ENCODE measurements at regions not wholly inside any gene's neighbourhood (a gene's known extent, or its start where the extent isn't known, plus 50 kb on each side); places are given as distances from the start of the nearest gene placed in this dataset.

- Histone ChIP-seq H3K27me3 (ENCODE audit: control insufficient read depth in 2 of 2, insufficient read depth in 2 of 2, low read length in 2 of 2) (peaks cover 5 to 11% of the 10 kb centered on the region in 2 experiments), H3K36me3 (ENCODE audit: control insufficient read depth, insufficient read depth, low read length) (no peaks in the 10 kb centered on the region), H3K9me3 (replicated peaks; ENCODE audit: control insufficient read depth, insufficient read depth, low read depth, low read length) (no peaks in the 10 kb centered on the region), H3K4me1 (replicated peaks in 1 of 2; ENCODE audit: control insufficient read depth in 2 of 2, insufficient read depth in 2 of 2, low read length in 2 of 2) (peaks cover 0 to 2% of the 10 kb centered on the region in 2 experiments; a peak in 2 of 5 replicates), H4K20me1 (replicated peaks; ENCODE audit: control insufficient read depth, insufficient read depth, low read length) (no peaks in the 10 kb centered on the region), H2AFZ (ENCODE audit: low read depth, low read length) (peak overlapping the region; percentile 67), H3K4me3 (no peak overlapping the region), H3K27ac (ENCODE audit: extremely low read depth, low read depth, low read length) (no peak overlapping the region), H3K4me2 (ENCODE audit: insufficient read depth, low read length) (peak overlapping the region; percentile 51), H3K79me2 (ENCODE audit: control insufficient read depth, insufficient read depth, low read length) (no peaks in the 10 kb centered on the region), H3K9me1 (ENCODE audit: control insufficient read depth, insufficient read depth, low read length) (no peaks in the 10 kb centered on the region), H3K9ac (ENCODE audit: insufficient read depth in 1 of 2, low read depth in 2 of 2, low read length in 2 of 2) (no peak overlapping the region; a peak in 1 of 4 replicates)
- CTCF ChIA-PET (ENCODE audit: low intra/inter-chr PET ratio) = interaction anchor here (0.6 to 0.9 kb wide), 4 partner anchors 20 to 156 kb away, joined by 3 to 4 read pairs (median 3); no protein-coding TSS in a partner anchor
- in situ Hi-C loops (cut with MboI) = no loop called here
- DNase-seq (ENCODE audit: extremely low read depth in 1 of 4, low spot score in 3 of 4) = peak; percentile 63 to 75 (median 71)
- BruUV-seq (replicated peaks) = no TSS peak
- FAIRE-seq = peak; percentile 96
- POLR2A ChIA-PET = interaction anchor here (0.6 kb wide), 1 partner anchor 44 kb away, joined by 3 read pairs; no protein-coding TSS in a partner anchor
- ATAC-seq = peak; percentile 81
- 0% methylated on average over 9 of the region's 9 CpGs for WGBS (ENCODE audit: insufficient coverage, low coverage, missing lambda C conversion rate)
- intact Hi-C loops (cut with micrococcal nuclease) = loop anchor here (2.0 to 10.0 kb wide), 3 partner anchors 99 to 193 kb away; no protein-coding TSS in a partner anchor
- TF ChIP-seq ZNF57 (CRISPR knock-in tag; IDR thresholded peaks at IDR 0.05) (no peak), ZNF583 (CRISPR knock-in tag; IDR thresholded peaks at IDR 0.05) (no peak), MYNN (IDR thresholded peaks at IDR 0.05) (no peak), MYNN (CRISPR knock-in tag; IDR thresholded peaks at IDR 0.05) (no peak), POLR2H (tag; IDR thresholded peaks at IDR 0.05; ENCODE audit: low read depth) (no peak), EP300 (IDR thresholded peaks at IDR 0.05; ENCODE audit: low read length) (no peak), TBL1XR1 (IDR thresholded peaks at IDR 0.05; ENCODE audit: low read length in 2 of 2) (no peak), TBP (optimal IDR thresholded peaks at IDR 0.05; ENCODE audit: low read depth, low read length) (no peak), PURB (CRISPR knock-in tag; IDR thresholded peaks at IDR 0.05; ENCODE audit: low read depth) (no peak), RB1 (IDR thresholded peaks at IDR 0.05; ENCODE audit: low read depth) (peak; percentile 23; the same call in 1 of the 2 replicates), PTBP1 (IDR thresholded peaks at IDR 0.05; ENCODE audit: low read depth, low read length) (0 out of 2 replicates have a peak, but pooled peaks have one; percentile 48), ZZZ3 (IDR thresholded peaks at IDR 0.05) (no peak), ETV6 (IDR thresholded peaks at IDR 0.05; ENCODE audit: borderline replicate concordance in 1 of 2, low read depth in 2 of 2, low read length in 1 of 2) (no peak), ETV6 (CRISPR knock-in tag; IDR thresholded peaks at IDR 0.05; ENCODE audit: borderline replicate concordance) (no peak), SMARCE1 (IDR thresholded peaks at IDR 0.05) (no peak), SMARCB1 (IDR thresholded peaks at IDR 0.05; ENCODE audit: insufficient read length, low read depth) (no peak), OTX1 (CRISPR knock-in tag; IDR thresholded peaks at IDR 0.05) (no peak), MEIS2 (IDR thresholded peaks at IDR 0.05; ENCODE audit: partially characterized antibody) (no peak), MIER1 (IDR thresholded peaks at IDR 0.05; ENCODE audit: low read depth) (no peak), KAT8 (IDR thresholded peaks at IDR 0.05; ENCODE audit: low read depth) (no peak), ZFPM2 (CRISPR knock-in tag; IDR thresholded peaks at IDR 0.05) (no peak)
- TF ChIP-seq, protein P1, sequence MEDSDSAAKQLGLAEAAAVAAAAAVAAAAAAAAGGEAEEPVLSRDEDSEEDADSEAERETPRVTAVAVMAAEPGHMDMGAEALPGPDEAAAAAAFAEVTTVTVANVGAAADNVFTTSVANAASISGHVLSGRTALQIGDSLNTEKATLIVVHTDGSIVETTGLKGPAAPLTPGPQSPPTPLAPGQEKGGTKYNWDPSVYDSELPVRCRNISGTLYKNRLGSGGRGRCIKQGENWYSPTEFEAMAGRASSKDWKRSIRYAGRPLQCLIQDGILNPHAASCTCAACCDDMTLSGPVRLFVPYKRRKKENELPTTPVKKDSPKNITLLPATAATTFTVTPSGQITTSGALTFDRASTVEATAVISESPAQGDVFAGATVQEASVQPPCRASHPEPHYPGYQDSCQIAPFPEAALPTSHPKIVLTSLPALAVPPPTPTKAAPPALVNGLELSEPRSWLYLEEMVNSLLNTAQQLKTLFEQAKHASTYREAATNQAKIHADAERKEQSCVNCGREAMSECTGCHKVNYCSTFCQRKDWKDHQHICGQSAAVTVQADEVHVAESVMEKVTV (CRISPR knock-in tag; IDR thresholded peaks at IDR 0.05) = peak; percentile 80
- TF ChIP-seq, protein P2, sequence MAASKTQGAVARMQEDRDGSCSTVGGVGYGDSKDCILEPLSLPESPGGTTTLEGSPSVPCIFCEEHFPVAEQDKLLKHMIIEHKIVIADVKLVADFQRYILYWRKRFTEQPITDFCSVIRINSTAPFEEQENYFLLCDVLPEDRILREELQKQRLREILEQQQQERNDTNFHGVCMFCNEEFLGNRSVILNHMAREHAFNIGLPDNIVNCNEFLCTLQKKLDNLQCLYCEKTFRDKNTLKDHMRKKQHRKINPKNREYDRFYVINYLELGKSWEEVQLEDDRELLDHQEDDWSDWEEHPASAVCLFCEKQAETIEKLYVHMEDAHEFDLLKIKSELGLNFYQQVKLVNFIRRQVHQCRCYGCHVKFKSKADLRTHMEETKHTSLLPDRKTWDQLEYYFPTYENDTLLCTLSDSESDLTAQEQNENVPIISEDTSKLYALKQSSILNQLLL (CRISPR knock-in tag; IDR thresholded peaks at IDR 0.05; ENCODE audit: borderline replicate concordance) = no peak
- TF ChIP-seq, protein P3, sequence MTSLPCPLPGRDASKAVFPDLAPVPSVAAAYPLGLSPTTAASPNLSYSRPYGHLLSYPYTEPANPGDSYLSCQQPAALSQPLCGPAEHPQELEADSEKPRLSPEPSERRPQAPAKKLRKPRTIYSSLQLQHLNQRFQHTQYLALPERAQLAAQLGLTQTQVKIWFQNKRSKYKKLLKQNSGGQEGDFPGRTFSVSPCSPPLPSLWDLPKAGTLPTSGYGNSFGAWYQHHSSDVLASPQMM (CRISPR knock-in tag; IDR thresholded peaks at IDR 0.05) = no peak
Measured at GRCh38 chr10:28432210-28432676, 100.7 kb upstream of the WAC start.
